ENCODE measurements at regions not wholly inside any gene's neighbourhood (a gene's known extent, or its start where the extent isn't known, plus 50 kb on each side); places are given as distances from the start of the nearest gene placed in this dataset.

DNA sequence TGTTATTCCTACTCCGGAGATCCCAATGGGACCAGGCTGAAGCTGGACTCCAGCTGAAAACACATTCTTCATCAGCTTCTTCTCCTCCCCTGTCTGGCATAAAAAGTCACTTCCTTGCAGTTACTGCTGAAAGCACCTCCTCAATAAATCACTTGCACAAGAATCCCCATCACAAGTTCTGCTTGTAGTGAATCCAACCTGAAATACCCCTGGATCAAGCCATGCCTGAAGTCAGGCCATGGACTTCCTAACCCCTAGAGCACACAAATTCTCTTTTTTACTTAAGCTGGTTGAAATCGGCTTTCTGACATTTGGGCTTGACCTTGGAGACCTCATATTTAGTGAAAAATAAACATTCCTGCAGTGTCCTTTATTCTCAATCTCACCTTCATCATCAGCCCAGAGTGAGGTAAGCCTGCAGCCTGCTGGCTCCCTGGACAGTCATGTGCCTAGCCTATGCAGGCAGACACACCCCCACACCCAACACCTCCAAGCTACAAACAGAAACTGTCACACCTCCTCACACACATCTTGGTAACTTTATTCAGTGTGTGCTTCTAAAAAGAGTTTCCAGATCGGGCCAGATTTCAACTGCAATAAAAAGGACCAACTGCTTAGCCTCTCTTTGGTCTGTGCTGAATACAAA is 51.5 kb upstream of the PTPRT start:
- DNase-seq (ENCODE audit: low spot score), result no peak
